H1 (cell line): ENCODE measurements at regions not wholly inside any gene's neighbourhood (a gene's known extent, or its start where the extent isn't known, plus 50 kb on each side); places are given as distances from the start of the nearest gene placed in this dataset.

Experiments
- CTCF ChIA-PET: fragments of 300-600 bp; sonication (Branson Sonifier 250); formaldehyde crosslinking; loops from one replicate; lab custom pipeline; 2021; ENCODE audit not compliant: partially characterized antibody; lab: Charles Lee
- POLR2A ChIA-PET: fragments of 300-600 bp; sonication (Branson Sonifier 250); formaldehyde crosslinking; loops from one replicate; lab custom pipeline; 2021; ENCODE audit warnings: inconsistent platforms; ENCODE audit not compliant: partially characterized antibody; lab: Charles Lee
- DNase-seq, 2 experiments: peaks; one replicate each; pipeline versions ENCODE4 v3.0.0 to v3.0.0-alpha.2; 2010 to 2022; ENCODE audit warnings: low spot score in 2 of 2, low read depth in 1 of 2, mixed read lengths in 1 of 2
- FAIRE-seq: peaks from 2 replicates; lab custom pipeline; 2011; peaks lifted over from hg19 to GRCh38; lab: Jason Lieb, UNC
- H2AFZ ChIP-seq: 2 replicates; pipeline ENCODE4 v1.8.1; 2012; ENCODE audit warnings: low read length, inconsistent platforms
- H2AK5ac ChIP-seq: 2 replicates; pipeline ENCODE4 v1.6.1; 2013; ENCODE audit warnings: low read depth, low read length
- H2BK120ac ChIP-seq: replicated peaks from 2 replicates; pipeline ENCODE3; 2013; ENCODE audit warnings: low read depth, low read length, inconsistent platforms
- H2BK12ac ChIP-seq: 2 replicates; pipeline ENCODE4 v1.6.1; 2013; ENCODE audit warnings: low read depth, low read length
- H2BK15ac ChIP-seq: 2 replicates; pipeline ENCODE4 v1.6.1; 2013; ENCODE audit warnings: low read length
- H2BK20ac ChIP-seq: 2 replicates; pipeline ENCODE4 v1.6.1; 2013; ENCODE audit warnings: low read length
- H2BK5ac ChIP-seq: 2 replicates; pipeline ENCODE4 v1.6.1; 2013; ENCODE audit warnings: low read depth, low read length
- H3K14ac ChIP-seq: 2 replicates; pipeline ENCODE4 v1.6.1; 2013; ENCODE audit warnings: inconsistent platforms; ENCODE audit not compliant: insufficient read length
- H3K18ac ChIP-seq: 2 replicates; pipeline ENCODE4 v1.6.1; 2013; ENCODE audit warnings: low read length; ENCODE audit errors: extremely low read depth
- H3K23ac ChIP-seq: 2 replicates; pipeline ENCODE4 v1.6.1; 2013; ENCODE audit warnings: inconsistent platforms; ENCODE audit not compliant: insufficient read length
- H3K23me2 ChIP-seq: 2 replicates; pipeline ENCODE4 v1.6.1; 2013; ENCODE audit warnings: low read depth, low read length
- H3K27ac ChIP-seq: 2 replicates; pipeline ENCODE4 v1.6.1; 2011; ENCODE audit warnings: low read depth, low read length, inconsistent platforms
- H3K27me3 ChIP-seq, 4 experiments: replicated peaks in 1 of 4; 1 replicate in 1 of 4; 2 replicates in 3 of 4; pipeline versions ENCODE4 v1.6.1 to v1.8.1; 2011 to 2013; ENCODE audit warnings: low read length in 3 of 4, mild to moderate bottlenecking in 3 of 4, inconsistent platforms in 2 of 4, mixed read lengths in 2 of 4, moderate library complexity in 1 of 4; ENCODE audit not compliant: control insufficient read depth in 3 of 4, insufficient read depth in 3 of 4; ENCODE audit errors: extremely low read depth in 1 of 4
- H3K36me3 ChIP-seq, 4 experiments: 2 replicates each; pipeline versions ENCODE4 v1.6.1 to v1.8.1; 2011 to 2013; ENCODE audit warnings: mild to moderate bottlenecking in 4 of 4, low read length in 3 of 4, moderate library complexity in 2 of 4, control low read depth in 1 of 4, inconsistent platforms in 1 of 4; ENCODE audit not compliant: insufficient read depth in 4 of 4, control insufficient read depth in 2 of 4
- H3K4ac ChIP-seq: replicated peaks from 2 replicates; pipeline ENCODE3; 2013; ENCODE audit warnings: low read length, low read depth, mixed read lengths, inconsistent platforms; ENCODE audit not compliant: insufficient read length
- H3K4me1 ChIP-seq, 4 experiments: replicated peaks in 1 of 4; 1 replicate in 1 of 4; 2 replicates in 3 of 4; pipeline versions ENCODE4 v1.6.1 to v1.8.1; 2011 to 2013; ENCODE audit warnings: low read length in 3 of 4, inconsistent platforms in 2 of 4, mixed read lengths in 1 of 4; ENCODE audit not compliant: insufficient read depth in 4 of 4, control insufficient read depth in 3 of 4
- H3K4me2 ChIP-seq, 2 experiments: 2 replicates each; pipeline versions ENCODE4 v1.6.1 to v1.8.1; 2011 to 2013; ENCODE audit warnings: low read depth in 2 of 2, low read length in 2 of 2, control low read depth in 1 of 2, inconsistent platforms in 1 of 2, mild to moderate bottlenecking in 1 of 2; ENCODE audit not compliant: insufficient read depth in 1 of 2
- H3K4me3 ChIP-seq, 4 experiments: fragments of 200-600, 300-600 bp in 1 of 4; sonication (generic), shearing (Covaris generic), sonication (Bioruptor Twin) in 1 of 4; 2 replicates each; pipeline versions ENCODE4 v1.5.1 to v1.8.1; 2011 to 2016; ENCODE audit warnings: low read length in 4 of 4, low read depth in 3 of 4, control low read depth in 2 of 4, inconsistent platforms in 2 of 4, mild to moderate bottlenecking in 2 of 4, mixed read lengths in 1 of 4, moderate library complexity in 1 of 4; ENCODE audit not compliant: insufficient read depth in 2 of 4; ENCODE audit errors: extremely low read depth in 1 of 4
- H3K56ac ChIP-seq: replicated peaks from 2 replicates; pipeline ENCODE3; 2013; ENCODE audit warnings: low read depth, mild to moderate bottlenecking, mixed read lengths, low read length, inconsistent platforms; ENCODE audit not compliant: insufficient read length
- H3K79me1 ChIP-seq: 2 replicates; pipeline ENCODE4 v1.6.1; 2013; ENCODE audit warnings: low read depth, low read length, control low read depth
- H3K79me2 ChIP-seq, 2 experiments: 2 replicates each; pipeline versions ENCODE4 v1.6.1 to v1.8.1; 2012 to 2013; ENCODE audit warnings: low read length in 2 of 2, mild to moderate bottlenecking in 2 of 2, inconsistent platforms in 1 of 2; ENCODE audit not compliant: insufficient read depth in 2 of 2, control insufficient read depth in 1 of 2
- H3K9ac ChIP-seq, 4 experiments: replicated peaks in 1 of 4; 1 replicate in 1 of 4; 2 replicates in 3 of 4; pipeline versions ENCODE4 v1.6.1 to v1.8.1; 2011 to 2013; ENCODE audit warnings: low read depth in 3 of 4, low read length in 3 of 4, control low read depth in 2 of 4, mild to moderate bottlenecking in 2 of 4, moderate library complexity in 2 of 4, inconsistent platforms in 1 of 4; ENCODE audit errors: extremely low read depth in 1 of 4
- H3K9me3 ChIP-seq, 2 experiments: 2 replicates each; pipeline versions ENCODE4 v1.6.1 to v1.8.1; 2012 to 2013; ENCODE audit warnings: mild to moderate bottlenecking in 2 of 2, moderate library complexity in 2 of 2, control low read depth in 1 of 2, inconsistent platforms in 1 of 2, low read depth in 1 of 2, low read length in 1 of 2, mixed read lengths in 1 of 2; ENCODE audit not compliant: insufficient read depth in 2 of 2
- H4K20me1 ChIP-seq, 2 experiments: replicated peaks in 1 of 2; 2 replicates each; pipeline versions ENCODE3 to v1.8.1; 2011 to 2013; ENCODE audit warnings: inconsistent platforms in 2 of 2, low read length in 2 of 2, mild to moderate bottlenecking in 1 of 2; ENCODE audit not compliant: insufficient read depth in 2 of 2, control insufficient read depth in 1 of 2
- H4K5ac ChIP-seq: 2 replicates; pipeline ENCODE4 v1.6.1; 2013; ENCODE audit warnings: low read length, low read depth, mixed read lengths, inconsistent platforms; ENCODE audit not compliant: insufficient read length
- H4K8ac ChIP-seq: 2 replicates; pipeline ENCODE4 v1.8.0; 2013; ENCODE audit warnings: mild to moderate bottlenecking, moderate library complexity, low read length, inconsistent platforms; ENCODE audit not compliant: insufficient read depth; ENCODE audit errors: extremely low read depth
- H4K91ac ChIP-seq: replicated peaks from 2 replicates; pipeline ENCODE3; 2013; ENCODE audit warnings: low read length, mixed read lengths, inconsistent platforms; ENCODE audit not compliant: insufficient read length
- ASH2L ChIP-seq: fragments of 200-600, 300-600 bp; sonication (generic); IDR thresholded peaks from one replicate; pipeline ENCODE4 v1.7.1; 2017; ENCODE audit warnings: low read length
- BCL11A ChIP-seq, 2 experiments: IDR thresholded peaks; one replicate each; pipeline ENCODE4 v1.6.1; 2011; ENCODE audit warnings: low read depth in 2 of 2, low read length in 2 of 2, mild to moderate bottlenecking in 2 of 2
- KDM4A ChIP-seq: IDR thresholded peaks from one replicate; pipeline ENCODE4 v1.7.1; 2012; ENCODE audit warnings: low read depth, mild to moderate bottlenecking, moderate library complexity, low read length, inconsistent platforms; ENCODE audit not compliant: severe bottlenecking
- NRF1 ChIP-seq: IDR thresholded peaks from 2 replicates; pipeline ENCODE4 v1.6.1; 2011; ENCODE audit warnings: mild to moderate bottlenecking, low read depth, low read length, improper control_type of control experiment
- POLR2A ChIP-seq, 2 experiments: IDR thresholded peaks; 1 replicate in 1 of 2; 2 replicates in 1 of 2; pipeline ENCODE4 v1.6.1; 2011; ENCODE audit warnings: low read depth in 2 of 2, low read length in 2 of 2, mild to moderate bottlenecking in 2 of 2; ENCODE audit errors: control extremely low read depth in 1 of 2
- POU5F1 ChIP-seq: IDR thresholded peaks from 2 replicates; pipeline ENCODE4 v1.6.1; 2011; ENCODE audit warnings: low read depth, mild to moderate bottlenecking, low read length, moderate library complexity
- RBBP5 ChIP-seq: IDR thresholded peaks from 2 replicates; pipeline ENCODE4 v1.7.1; 2012; ENCODE audit warnings: low read depth, mild to moderate bottlenecking, inconsistent platforms, low read length, moderate library complexity, borderline replicate concordance
- SAP30 ChIP-seq: fragments of 300-600 bp; sonication (generic); IDR thresholded peaks from 2 replicates; pipeline ENCODE4 v1.7.1; 2012; ENCODE audit warnings: low read length, moderate library complexity, mild to moderate bottlenecking, inconsistent platforms; ENCODE audit not compliant: insufficient read depth, insufficient replicate concordance
- SRF ChIP-seq: IDR thresholded peaks from 2 replicates; pipeline ENCODE4 v1.6.1; 2011; ENCODE audit warnings: mild to moderate bottlenecking, low read depth, low read length, moderate library complexity
- ZNF274 ChIP-seq: IDR thresholded peaks from 2 replicates; pipeline ENCODE4 v1.7.0; 2012; ENCODE audit warnings: low read length, borderline replicate concordance; ENCODE audit errors: extremely low read depth
- WGBS, 2 experiments: shearing (Covaris generic) in 1 of 2; methylation state at CpG; one replicate each; pipeline versions ENCODE4 v1.1.6 to v1.1.7; 2013 to 2015; ENCODE audit warnings: low lambda C conversion rate in 2 of 2, mixed read lengths in 2 of 2, inconsistent platforms in 1 of 2, low coverage in 1 of 2, missing lambda C conversion rate in 1 of 2; ENCODE audit not compliant: insufficient replicate concordance in 2 of 2, insufficient coverage in 1 of 2, insufficient read length in 1 of 2; ENCODE audit errors: extremely low coverage in 1 of 2, missing lambda C conversion rate in 1 of 2; 5-methylcytosine and 5-hydroxymethylcytosine counted together

DNA sequence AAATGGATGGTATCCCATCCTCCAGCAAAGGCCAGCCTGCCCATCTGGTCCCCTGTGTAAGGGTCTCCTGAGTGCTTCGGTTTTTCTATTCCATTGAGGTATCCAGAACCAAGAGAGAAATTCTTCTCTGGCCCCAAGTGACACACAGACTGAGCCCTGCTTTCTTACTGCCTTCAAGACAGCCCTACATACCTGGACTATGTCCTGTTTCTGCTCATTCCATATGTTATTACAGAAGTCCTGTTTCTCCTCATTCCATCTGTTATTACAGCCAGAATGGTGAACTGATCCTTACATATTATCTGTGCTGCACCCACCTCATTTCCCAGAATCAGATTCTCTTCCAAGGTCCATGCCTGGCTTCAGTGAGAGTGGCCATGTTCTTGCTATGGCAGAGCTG is 115.2 kb downstream of the DCLK3 start:
- Histone ChIP-seq H3K27ac (no peak overlapping the region), H3K4ac (no peak overlapping the region), H2BK5ac (no peak overlapping the region), H4K91ac (no peak overlapping the region), H3K27me3 (no peaks in the 10 kb centered on the region), H2BK120ac (no peak overlapping the region), H4K8ac (no peak overlapping the region), H2AFZ (no peak overlapping the region), H3K36me3 (no peaks in the 10 kb centered on the region; a peak in 1 of 8 replicates), H2BK12ac (no peak overlapping the region), H3K14ac (no peak overlapping the region), H3K79me1 (no peaks in the 10 kb centered on the region), H3K23ac (no peak overlapping the region), H4K5ac (no peak overlapping the region), H3K56ac (no peak overlapping the region), H3K18ac (no peak overlapping the region), H3K4me1 (no peaks in the 10 kb centered on the region), H4K20me1 (no peaks in the 10 kb centered on the region), H3K79me2 (no peaks in the 10 kb centered on the region), H2AK5ac (no peak overlapping the region), H2BK15ac (no peak overlapping the region), H3K4me2 (no peak overlapping the region), H3K4me3 (no peak overlapping the region), H3K23me2 (no peaks in the 10 kb centered on the region), H2BK20ac (no peak overlapping the region), H3K9me3 (no peaks in the 10 kb centered on the region), H3K9ac (no peak overlapping the region)
- ChIA-PET POLR2A (no interaction called here), CTCF (no interaction called here)
- WGBS, 2 experiments, result 83% methylated on average over 1 of the region's 1 CpG; no CpG with 5 or more reads in 1 of the 2 experiments
- no peak for FAIRE-seq
- DNase-seq, result no peak
- TF ChIP-seq SRF, result no peak
- TF ChIP-seq POLR2A (IDR thresholded peaks at IDR 0.05; ENCODE audit: control extremely low read depth in 1 of 2, low read depth in 2 of 2, low read length in 2 of 2), result no peak
- no peak for TF ChIP-seq BCL11A (IDR thresholded peaks at IDR 0.05; ENCODE audit: low read depth in 2 of 2, low read length in 2 of 2)
- TF ChIP-seq NRF1, result no peak
- TF ChIP-seq ASH2L, result no peak
- TF ChIP-seq KDM4A, result no peak
- no peak for TF ChIP-seq ZNF274
- TF ChIP-seq POU5F1, result no peak
- no peak for TF ChIP-seq RBBP5
- TF ChIP-seq SAP30, result no peak
